Calu3 (cell line): ENCODE measurements at regions not wholly inside any gene's neighbourhood (a gene's known extent, or its start where the extent isn't known, plus 50 kb on each side); places are given as distances from the start of the nearest gene placed in this dataset.

ENCODE experiments used
- BruUV-seq: library from RNA; stranded (reverse); fragments of 400-500 nt; replicated peaks from 2 replicates; lab custom pipeline; 2021; lab: Mats Ljungman, UMichigan
- CTCF ChIA-PET: fragments of 300-600 bp; sonication (Branson Sonifier 250); formaldehyde crosslinking; loops from one replicate; lab custom pipeline; 2022; ENCODE audit warnings: antibody characterized with exemption; lab: Charles Lee
- DNase-seq: peaks from one replicate; pipeline ENCODE4 v3.0.0; 2022
- H3K27ac Mint-ChIP-seq: one replicate; pipeline ENCODE4 v1.8.0; 2022; ENCODE audit warnings: mixed read lengths; ENCODE audit not compliant: unreplicated experiment
- H3K27me3 Mint-ChIP-seq: one replicate; pipeline ENCODE4 v1.8.0; 2022; ENCODE audit warnings: mixed read lengths; ENCODE audit not compliant: unreplicated experiment
- H3K36me3 Mint-ChIP-seq: one replicate; pipeline ENCODE4 v1.8.0; 2022; ENCODE audit warnings: mild to moderate bottlenecking, moderate library complexity, mixed read lengths; ENCODE audit not compliant: insufficient read depth, unreplicated experiment
- H3K4me1 Mint-ChIP-seq: one replicate; pipeline ENCODE4 v1.8.0; 2022; ENCODE audit warnings: mild to moderate bottlenecking, low read depth, mixed read lengths; ENCODE audit not compliant: unreplicated experiment
- H3K4me3 Mint-ChIP-seq: one replicate; pipeline ENCODE4 v1.8.0; 2022; ENCODE audit warnings: mild to moderate bottlenecking, low read depth, moderate library complexity, mixed read lengths; ENCODE audit not compliant: unreplicated experiment
- H3K9me3 Mint-ChIP-seq: one replicate; pipeline ENCODE4 v1.8.0; 2022; ENCODE audit warnings: low read depth, mixed read lengths; ENCODE audit not compliant: unreplicated experiment
- intact Hi-C: fragments of 100-400 bp; cut with micrococcal nuclease; formaldehyde crosslinking; loops from one replicate; pipeline ENCODE4 v1.10.0; 2022; ENCODE audit not compliant: unreplicated experiment
- TF ChIP-seq, protein P1 (sequence below): fragments of 200-600 bp; IDR thresholded peaks from one replicate; pipeline ENCODE4 v1.8.0; 2022; ENCODE audit warnings: antibody characterized with exemption; ENCODE audit not compliant: unreplicated experiment

GRCh38 chr16:59391617-59392364, 657.7 kb upstream of the GOT2 start:
- CTCF ChIA-PET, result no interaction called here
- H3K36me3 Mint-ChIP-seq, result no peaks in the 10 kb centered on the region
- H3K9me3 Mint-ChIP-seq, result peaks cover 15% of the 10 kb centered on the region
- no peak overlapping the region for H3K4me3 Mint-ChIP-seq
- no TSS peak for BruUV-seq
- intact Hi-C loops, result no loop called here
- TF ChIP-seq, protein P1, sequence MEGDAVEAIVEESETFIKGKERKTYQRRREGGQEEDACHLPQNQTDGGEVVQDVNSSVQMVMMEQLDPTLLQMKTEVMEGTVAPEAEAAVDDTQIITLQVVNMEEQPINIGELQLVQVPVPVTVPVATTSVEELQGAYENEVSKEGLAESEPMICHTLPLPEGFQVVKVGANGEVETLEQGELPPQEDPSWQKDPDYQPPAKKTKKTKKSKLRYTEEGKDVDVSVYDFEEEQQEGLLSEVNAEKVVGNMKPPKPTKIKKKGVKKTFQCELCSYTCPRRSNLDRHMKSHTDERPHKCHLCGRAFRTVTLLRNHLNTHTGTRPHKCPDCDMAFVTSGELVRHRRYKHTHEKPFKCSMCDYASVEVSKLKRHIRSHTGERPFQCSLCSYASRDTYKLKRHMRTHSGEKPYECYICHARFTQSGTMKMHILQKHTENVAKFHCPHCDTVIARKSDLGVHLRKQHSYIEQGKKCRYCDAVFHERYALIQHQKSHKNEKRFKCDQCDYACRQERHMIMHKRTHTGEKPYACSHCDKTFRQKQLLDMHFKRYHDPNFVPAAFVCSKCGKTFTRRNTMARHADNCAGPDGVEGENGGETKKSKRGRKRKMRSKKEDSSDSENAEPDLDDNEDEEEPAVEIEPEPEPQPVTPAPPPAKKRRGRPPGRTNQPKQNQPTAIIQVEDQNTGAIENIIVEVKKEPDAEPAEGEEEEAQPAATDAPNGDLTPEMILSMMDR, result no peak
- H3K4me1 Mint-ChIP-seq, result no peaks in the 10 kb centered on the region
- H3K27me3 Mint-ChIP-seq, result no peaks in the 10 kb centered on the region
- no peak for DNase-seq
- H3K27ac Mint-ChIP-seq, result no peak overlapping the region

GRCh38 chr16:59385959-59386358, 651.8 kb upstream of the GOT2 start:
- Mint-ChIP-seq H3K9me3 (peaks cover 17% of the 10 kb centered on the region), H3K27me3 (no peaks in the 10 kb centered on the region), H3K36me3 (no peaks in the 10 kb centered on the region), H3K27ac (no peak overlapping the region), H3K4me3 (no peak overlapping the region), H3K4me1 (no peaks in the 10 kb centered on the region)
- TF ChIP-seq, protein P1, result no peak
- intact Hi-C loops, result no loop called here
- CTCF ChIA-PET, result no interaction called here
- no peak for DNase-seq
- BruUV-seq, result no TSS peak

DNA sequence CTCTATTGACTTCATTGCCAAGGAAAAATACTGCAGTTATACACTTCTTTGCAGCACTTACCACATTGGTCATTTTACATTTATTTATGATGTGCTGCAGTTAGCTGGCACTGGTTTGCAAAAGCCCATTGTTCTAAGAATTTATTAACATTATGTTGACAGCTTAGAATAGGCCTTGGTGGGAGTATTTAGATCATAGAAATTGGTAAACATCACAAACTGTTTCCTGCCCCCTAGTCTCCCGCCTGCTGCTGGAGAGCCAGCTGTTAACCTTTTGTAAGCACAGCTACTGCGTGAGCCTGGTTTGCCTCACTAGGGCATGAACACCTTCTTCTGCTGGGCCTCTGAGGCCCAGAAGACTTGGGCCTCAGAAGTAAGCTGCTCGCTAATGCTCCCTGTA, 651.4 kb upstream of the GOT2 start:
- intact Hi-C loops, result no loop called here
- H3K27me3 Mint-ChIP-seq, result no peaks in the 10 kb centered on the region
- no peaks in the 10 kb centered on the region for H3K36me3 Mint-ChIP-seq
- H3K4me1 Mint-ChIP-seq, result no peaks in the 10 kb centered on the region
- H3K27ac Mint-ChIP-seq, result no peak overlapping the region
- TF ChIP-seq, protein P1, result no peak
- CTCF ChIA-PET, result no interaction called here
- BruUV-seq, result no TSS peak
- DNase-seq, result no peak
- H3K4me3 Mint-ChIP-seq, result no peak overlapping the region
- H3K9me3 Mint-ChIP-seq, result peaks cover 14% of the 10 kb centered on the region

GRCh38 chr16:59373632-59374031, 639.5 kb upstream of the GOT2 start:
- Mint-ChIP-seq H3K27me3 (no peaks in the 10 kb centered on the region), H3K27ac (no peak overlapping the region), H3K4me3 (no peak overlapping the region), H3K4me1 (no peaks in the 10 kb centered on the region), H3K36me3 (no peaks in the 10 kb centered on the region), H3K9me3 (peaks cover 10% of the 10 kb centered on the region)
- DNase-seq, result no peak
- TF ChIP-seq, protein P1, result no peak
- intact Hi-C loops, result no loop called here
- CTCF ChIA-PET, result no interaction called here
- no TSS peak for BruUV-seq
